Activated CD4-positive, alpha-beta memory T cell treated with anti-CD3 and anti-CD28 coated beads for 36 hours (primary cell): ENCODE measurements at regions not wholly inside any gene's neighbourhood (a gene's known extent, or its start where the extent isn't known, plus 50 kb on each side); places are given as distances from the start of the nearest gene placed in this dataset.

Source experiments
- CTCF ChIA-PET: fragments of 350-600 bp; sonication (Branson Sonifier 250); formaldehyde crosslinking; loops from one replicate; lab custom pipeline; 2021; ENCODE audit warnings: antibody characterized with exemption, inconsistent platforms; lab: Charles Lee
- POLR2A ChIA-PET: fragments of 350-600 bp; sonication (Branson Sonifier 250); formaldehyde crosslinking; loops from one replicate; lab custom pipeline; 2021; ENCODE audit warnings: antibody characterized with exemption; lab: Charles Lee
- DNase-seq: peaks from one replicate; pipeline ENCODE4 v3.0.0-alpha.2; 2020
- H3K27ac Mint-ChIP-seq: one replicate; pipeline ENCODE4 v1.8.0; 2021; ENCODE audit warnings: mixed read lengths
- H3K27me3 Mint-ChIP-seq: one replicate; pipeline ENCODE4 v1.8.0; 2021; ENCODE audit warnings: mixed read lengths
- H3K36me3 Mint-ChIP-seq: one replicate; pipeline ENCODE4 v1.8.0; 2021; ENCODE audit warnings: mixed read lengths
- H3K4me1 Mint-ChIP-seq: one replicate; pipeline ENCODE4 v1.8.0; 2021; ENCODE audit warnings: low read depth, mixed read lengths
- H3K4me3 Mint-ChIP-seq: one replicate; pipeline ENCODE4 v1.8.0; 2021; ENCODE audit warnings: mild to moderate bottlenecking, mixed read lengths
- H3K9me3 Mint-ChIP-seq: one replicate; pipeline ENCODE4 v1.8.0; 2021; ENCODE audit warnings: mixed read lengths
- intact Hi-C: fragments of 100-400 bp; cut with micrococcal nuclease; formaldehyde crosslinking; loops from one replicate; pipeline ENCODE4 v1.15.1; 2023

DNA sequence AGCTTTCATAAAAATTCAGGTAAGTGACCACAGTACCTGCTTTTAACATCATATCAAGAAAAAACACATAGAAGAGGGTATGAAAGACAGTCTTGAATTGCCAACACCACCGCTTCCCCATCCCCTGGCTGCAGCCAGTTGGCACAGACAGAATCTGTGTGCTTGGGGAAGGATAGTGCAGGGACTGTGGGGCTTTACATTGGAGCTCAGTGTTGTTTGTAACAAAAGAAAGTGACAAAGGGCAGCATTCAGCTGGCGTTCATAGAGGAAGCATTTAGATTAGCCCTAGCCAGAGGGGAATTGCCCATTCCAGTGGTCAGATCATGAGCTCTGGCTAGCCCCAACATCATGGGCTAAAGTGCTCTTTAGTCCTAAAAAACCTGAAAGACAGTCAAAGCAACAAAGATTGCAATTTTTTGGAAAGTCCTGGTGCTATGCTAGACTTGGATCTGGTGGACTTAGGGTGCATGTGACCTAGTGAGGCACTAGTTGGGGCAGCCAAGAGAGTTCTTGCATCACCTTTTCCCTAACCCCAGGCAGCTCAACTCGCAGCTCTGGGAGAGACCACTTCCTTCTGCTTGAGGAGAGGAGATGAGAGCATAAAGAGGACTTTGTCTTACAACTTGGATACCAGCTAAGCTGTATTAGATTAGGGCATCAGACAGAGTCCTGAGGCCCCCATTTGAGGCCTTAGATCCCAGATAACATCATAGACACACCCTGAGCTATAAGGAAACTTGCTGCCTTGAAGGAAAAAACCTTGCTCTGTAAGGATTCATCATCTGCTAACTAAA, 1602.4 kb upstream of the ADGRL3 start:
- H3K36me3 Mint-ChIP-seq, result no peaks in the 10 kb centered on the region
- ChIA-PET POLR2A (no interaction called here), CTCF (no interaction called here)
- peaks cover 18% of the 10 kb centered on the region for H3K9me3 Mint-ChIP-seq
- intact Hi-C loops, result no loop called here
- no peak for DNase-seq
- no peaks in the 10 kb centered on the region for H3K27me3 Mint-ChIP-seq
- H3K4me3 Mint-ChIP-seq, result no peak overlapping the region
- H3K27ac Mint-ChIP-seq, result no peak overlapping the region
- H3K4me1 Mint-ChIP-seq, result no peaks in the 10 kb centered on the region

GRCh38 chr4:59598330-59598618, 1601.9 kb upstream of the ADGRL3 start:
- intact Hi-C loops, result no loop called here
- H3K36me3 Mint-ChIP-seq, result no peaks in the 10 kb centered on the region
- H3K9me3 Mint-ChIP-seq, result peaks cover 19% of the 10 kb centered on the region
- no peak overlapping the region for H3K27ac Mint-ChIP-seq
- no peaks in the 10 kb centered on the region for H3K4me1 Mint-ChIP-seq
- H3K4me3 Mint-ChIP-seq, result no peak overlapping the region
- ChIA-PET CTCF (no interaction called here), POLR2A (no interaction called here)
- no peak for DNase-seq
- H3K27me3 Mint-ChIP-seq, result no peaks in the 10 kb centered on the region

DNA sequence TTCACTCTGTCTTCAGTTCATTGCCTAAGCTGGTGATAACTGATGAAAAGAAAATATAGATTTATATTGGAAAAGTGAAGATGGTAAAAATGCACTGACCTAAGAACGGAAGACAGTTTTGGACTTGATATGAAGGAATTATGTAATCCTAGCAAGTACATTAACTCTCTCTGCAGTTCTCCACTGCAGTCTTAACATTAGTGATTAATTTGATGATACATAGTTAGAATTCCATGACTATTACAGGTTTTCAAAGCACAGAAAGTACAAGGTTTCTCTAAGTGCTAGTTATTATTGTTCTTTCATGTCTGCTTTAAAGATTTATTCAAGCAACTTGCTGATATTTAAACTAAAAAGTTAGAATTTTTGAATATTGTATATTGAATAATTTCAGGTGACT, 1591.7 kb upstream of the ADGRL3 start:
- DNase-seq, result no peak
- POLR2A ChIA-PET, result no interaction called here
- CTCF ChIA-PET, result no interaction called here
- Mint-ChIP-seq H3K4me1 (no peaks in the 10 kb centered on the region), H3K36me3 (no peaks in the 10 kb centered on the region), H3K9me3 (peaks cover 15% of the 10 kb centered on the region), H3K27me3 (no peaks in the 10 kb centered on the region), H3K4me3 (no peak overlapping the region), H3K27ac (no peak overlapping the region)
- intact Hi-C loops, result no loop called here

- H3K36me3 Mint-ChIP-seq, result no peaks in the 10 kb centered on the region
- H3K4me1 Mint-ChIP-seq, result no peaks in the 10 kb centered on the region
- H3K4me3 Mint-ChIP-seq, result no peak overlapping the region
- no peak for DNase-seq
- H3K27ac Mint-ChIP-seq, result no peak overlapping the region
- ChIA-PET POLR2A (no interaction called here), CTCF (no interaction called here)
- intact Hi-C loops, result no loop called here
- H3K9me3 Mint-ChIP-seq, result peaks cover 11% of the 10 kb centered on the region
- H3K27me3 Mint-ChIP-seq, result no peaks in the 10 kb centered on the region
Observed at GRCh38 chr4:59612235-59612634, 1587.9 kb upstream of the ADGRL3 start.

DNA sequence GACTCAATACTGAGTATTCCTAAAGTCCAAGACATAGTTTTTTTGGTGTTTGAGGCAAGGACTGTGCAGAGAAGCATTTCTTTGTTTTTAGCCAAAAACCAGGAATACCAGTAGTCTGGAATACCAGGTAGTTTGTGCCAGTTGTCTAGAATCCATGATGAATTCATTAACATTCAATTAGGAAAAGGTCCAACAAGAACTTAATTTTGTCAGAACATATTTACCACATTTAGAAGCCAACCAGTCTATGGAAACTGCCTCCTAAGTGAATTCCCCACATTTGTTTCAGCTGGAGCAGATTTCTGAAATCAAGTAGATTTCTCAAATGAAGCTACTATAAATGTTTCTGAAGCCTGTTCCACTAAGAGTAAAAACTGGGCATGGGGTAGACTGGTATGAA, 1584.8 kb upstream of the ADGRL3 start:
- POLR2A ChIA-PET, result no interaction called here
- H3K9me3 Mint-ChIP-seq, result peaks cover 17% of the 10 kb centered on the region
- H3K4me3 Mint-ChIP-seq, result no peak overlapping the region
- no peak overlapping the region for H3K27ac Mint-ChIP-seq
- no peaks in the 10 kb centered on the region for H3K36me3 Mint-ChIP-seq
- intact Hi-C loops, result no loop called here
- DNase-seq, result no peak
- H3K4me1 Mint-ChIP-seq, result no peaks in the 10 kb centered on the region
- CTCF ChIA-PET, result no interaction called here
- no peaks in the 10 kb centered on the region for H3K27me3 Mint-ChIP-seq

GRCh38 chr4:59629348-59629747, 1570.8 kb upstream of the ADGRL3 start:
- Mint-ChIP-seq H3K9me3 (peaks cover 33% of the 10 kb centered on the region), H3K27ac (no peak overlapping the region), H3K4me1 (no peaks in the 10 kb centered on the region), H3K4me3 (no peak overlapping the region), H3K36me3 (no peaks in the 10 kb centered on the region), H3K27me3 (no peaks in the 10 kb centered on the region)
- ChIA-PET CTCF (no interaction called here), POLR2A (no interaction called here)
- intact Hi-C loops, result no loop called here
- DNase-seq, result no peak

- no peak overlapping the region for H3K27ac Mint-ChIP-seq
- no peaks in the 10 kb centered on the region for H3K27me3 Mint-ChIP-seq
- DNase-seq, result no peak
- H3K4me1 Mint-ChIP-seq, result no peaks in the 10 kb centered on the region
- no peak overlapping the region for H3K4me3 Mint-ChIP-seq
- POLR2A ChIA-PET, result no interaction called here
- no peaks in the 10 kb centered on the region for H3K36me3 Mint-ChIP-seq
- CTCF ChIA-PET, result no interaction called here
- peaks cover 33% of the 10 kb centered on the region for H3K9me3 Mint-ChIP-seq
- intact Hi-C loops, result no loop called here
Observed at GRCh38 chr4:59630235-59630634, 1569.9 kb upstream of the ADGRL3 start.

- ChIA-PET POLR2A (no interaction called here), CTCF (no interaction called here)
- Mint-ChIP-seq H3K9me3 (peaks cover 34% of the 10 kb centered on the region), H3K4me1 (no peaks in the 10 kb centered on the region), H3K36me3 (no peaks in the 10 kb centered on the region), H3K27me3 (no peaks in the 10 kb centered on the region), H3K27ac (no peak overlapping the region), H3K4me3 (no peak overlapping the region)
- intact Hi-C loops, result no loop called here
- DNase-seq, result no peak
Observed at GRCh38 chr4:59630922-59631321, 1569.2 kb upstream of the ADGRL3 start.

DNA sequence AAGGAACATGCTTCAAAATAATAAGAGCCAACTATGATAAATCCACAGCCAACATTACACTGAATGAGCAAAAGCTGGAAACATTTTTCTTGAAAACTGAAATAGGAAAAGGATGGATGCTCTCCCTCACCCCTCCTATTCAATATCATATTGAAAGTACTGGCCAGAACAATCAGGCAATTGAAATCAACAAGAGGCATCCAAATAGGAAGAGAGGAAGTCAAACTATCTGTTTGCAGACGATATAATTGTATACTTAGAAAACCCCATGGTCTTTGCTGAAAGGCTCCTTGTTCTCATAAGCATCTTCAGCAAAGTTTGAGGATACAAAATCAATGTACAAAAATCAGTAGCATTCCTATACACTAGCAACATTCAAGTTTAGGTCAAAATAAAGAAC, 1562.5 kb upstream of the ADGRL3 start:
- H3K4me1 Mint-ChIP-seq, result no peaks in the 10 kb centered on the region
- no peaks in the 10 kb centered on the region for H3K36me3 Mint-ChIP-seq
- ChIA-PET CTCF (no interaction called here), POLR2A (no interaction called here)
- peaks cover 25% of the 10 kb centered on the region for H3K9me3 Mint-ChIP-seq
- no peak overlapping the region for H3K27ac Mint-ChIP-seq
- intact Hi-C loops, result no loop called here
- no peak overlapping the region for H3K4me3 Mint-ChIP-seq
- no peaks in the 10 kb centered on the region for H3K27me3 Mint-ChIP-seq
- DNase-seq, result no peak

DNA sequence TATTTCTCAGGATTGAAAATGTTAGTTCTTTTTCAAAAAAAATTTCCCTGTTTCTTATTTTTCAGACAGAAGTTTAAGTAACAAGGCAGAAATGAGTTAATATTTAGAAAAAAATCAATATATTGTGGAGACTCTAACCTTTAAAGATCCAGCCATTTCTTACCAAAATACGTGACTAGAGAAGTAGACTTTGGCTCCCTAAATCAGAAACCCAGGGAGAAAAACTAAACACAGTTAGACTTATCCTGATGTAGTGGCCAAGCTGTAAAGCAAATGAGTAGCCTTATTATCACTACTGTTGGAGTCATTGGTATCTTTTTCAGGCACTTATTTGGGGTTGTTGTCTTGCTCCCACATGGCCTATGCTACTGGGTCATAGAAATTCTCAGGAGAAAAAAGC, 1556.4 kb upstream of the ADGRL3 start:
- POLR2A ChIA-PET, result no interaction called here
- Mint-ChIP-seq H3K4me1 (no peaks in the 10 kb centered on the region), H3K27ac (no peak overlapping the region), H3K4me3 (no peak overlapping the region), H3K27me3 (no peaks in the 10 kb centered on the region), H3K36me3 (no peaks in the 10 kb centered on the region), H3K9me3 (peaks cover 23% of the 10 kb centered on the region)
- no peak for DNase-seq
- CTCF ChIA-PET, result no interaction called here
- intact Hi-C loops, result no loop called here

DNA sequence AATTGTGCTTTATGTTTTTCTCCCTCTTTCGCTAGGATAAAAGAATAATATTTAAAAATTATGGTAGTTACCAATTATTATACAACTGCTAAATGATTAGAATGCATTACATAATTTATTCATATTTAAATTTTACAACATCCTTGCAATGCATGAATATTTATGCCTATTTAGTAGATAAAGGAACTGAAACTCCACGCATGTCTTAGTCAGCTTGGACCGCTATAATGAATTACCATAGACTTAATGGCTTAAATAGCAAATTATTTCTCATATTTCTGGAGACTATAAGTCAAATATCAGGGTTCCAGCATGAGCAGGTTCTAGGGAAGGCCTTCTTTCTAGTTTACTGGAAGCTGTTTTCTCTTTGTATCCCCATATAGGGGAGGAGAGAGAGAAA, 1555.4 kb upstream of the ADGRL3 start:
- Mint-ChIP-seq H3K36me3 (no peaks in the 10 kb centered on the region), H3K4me1 (no peaks in the 10 kb centered on the region), H3K9me3 (peaks cover 19% of the 10 kb centered on the region), H3K27me3 (no peaks in the 10 kb centered on the region), H3K4me3 (no peak overlapping the region), H3K27ac (no peak overlapping the region)
- no peak for DNase-seq
- ChIA-PET CTCF (no interaction called here), POLR2A (no interaction called here)
- intact Hi-C loops, result no loop called here

GRCh38 chr4:59646082-59646481, 1554.0 kb upstream of the ADGRL3 start:
- H3K4me1 Mint-ChIP-seq, result no peaks in the 10 kb centered on the region
- H3K27ac Mint-ChIP-seq, result no peak overlapping the region
- CTCF ChIA-PET, result no interaction called here
- DNase-seq, result no peak
- H3K4me3 Mint-ChIP-seq, result no peak overlapping the region
- no peaks in the 10 kb centered on the region for H3K27me3 Mint-ChIP-seq
- POLR2A ChIA-PET, result no interaction called here
- intact Hi-C loops, result no loop called here
- no peaks in the 10 kb centered on the region for H3K36me3 Mint-ChIP-seq
- H3K9me3 Mint-ChIP-seq, result peaks cover 23% of the 10 kb centered on the region

DNA sequence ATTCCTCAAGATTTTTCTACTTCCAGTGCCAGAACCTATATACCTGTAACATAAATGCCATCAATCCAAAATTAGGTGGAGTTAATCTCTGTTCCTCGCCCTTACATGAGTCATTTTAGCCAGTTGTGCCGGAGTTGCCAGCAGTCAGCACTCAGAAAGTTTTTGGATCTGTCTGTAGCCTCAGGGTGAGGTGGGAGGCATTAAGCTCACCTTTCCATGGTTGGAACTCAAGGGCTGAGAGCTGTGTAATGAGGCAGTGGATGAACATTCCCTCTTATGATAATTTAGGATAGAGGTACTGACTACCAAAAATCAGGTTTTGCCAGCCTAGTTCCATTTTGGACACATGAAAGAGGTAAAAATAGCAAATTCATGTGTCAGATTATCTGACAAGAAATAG, 1553.1 kb upstream of the ADGRL3 start:
- POLR2A ChIA-PET, result no interaction called here
- no peak overlapping the region for H3K4me3 Mint-ChIP-seq
- H3K4me1 Mint-ChIP-seq, result no peaks in the 10 kb centered on the region
- no peak overlapping the region for H3K27ac Mint-ChIP-seq
- CTCF ChIA-PET, result no interaction called here
- peaks cover 21% of the 10 kb centered on the region for H3K9me3 Mint-ChIP-seq
- DNase-seq, result no peak
- no peaks in the 10 kb centered on the region for H3K36me3 Mint-ChIP-seq
- no peaks in the 10 kb centered on the region for H3K27me3 Mint-ChIP-seq
- intact Hi-C loops, result no loop called here
